NCI-H510A (cell line): ENCODE measurements at regions not wholly inside any gene's neighbourhood (a gene's known extent, or its start where the extent isn't known, plus 50 kb on each side); places are given as distances from the start of the nearest gene placed in this dataset.
"Not testable (repeated sequence)": the region's sequence is repeated elsewhere in the genome, so short reads cannot be mapped to it uniquely, and the experiment has no call there.

ENCODE experiments used
- DNase-seq: peaks from one replicate; lab custom pipeline; 2025; lab: John Stamatoyannopoulos, UW

DNA sequence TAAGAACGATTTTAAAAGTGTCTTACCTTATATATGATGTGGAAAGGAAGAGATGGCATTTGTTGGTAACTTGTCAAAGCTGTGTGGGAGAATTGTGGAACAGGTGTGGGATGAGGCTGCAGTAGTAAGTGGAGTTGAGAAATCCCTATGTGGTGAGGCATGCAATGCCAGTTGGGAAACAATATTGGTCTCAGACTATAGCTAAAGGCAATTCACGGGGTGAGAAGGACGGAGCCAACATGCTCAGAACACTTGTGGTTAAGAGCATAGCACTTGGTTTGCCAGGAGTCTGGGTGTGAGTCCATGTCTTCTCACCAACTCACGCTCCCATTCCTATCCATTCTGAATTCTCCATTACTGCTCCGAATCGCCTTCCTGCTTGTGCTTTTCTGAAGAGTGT, 615.6 kb upstream of the ADAMTS9 start:
- DNase-seq: no peak

DNA sequence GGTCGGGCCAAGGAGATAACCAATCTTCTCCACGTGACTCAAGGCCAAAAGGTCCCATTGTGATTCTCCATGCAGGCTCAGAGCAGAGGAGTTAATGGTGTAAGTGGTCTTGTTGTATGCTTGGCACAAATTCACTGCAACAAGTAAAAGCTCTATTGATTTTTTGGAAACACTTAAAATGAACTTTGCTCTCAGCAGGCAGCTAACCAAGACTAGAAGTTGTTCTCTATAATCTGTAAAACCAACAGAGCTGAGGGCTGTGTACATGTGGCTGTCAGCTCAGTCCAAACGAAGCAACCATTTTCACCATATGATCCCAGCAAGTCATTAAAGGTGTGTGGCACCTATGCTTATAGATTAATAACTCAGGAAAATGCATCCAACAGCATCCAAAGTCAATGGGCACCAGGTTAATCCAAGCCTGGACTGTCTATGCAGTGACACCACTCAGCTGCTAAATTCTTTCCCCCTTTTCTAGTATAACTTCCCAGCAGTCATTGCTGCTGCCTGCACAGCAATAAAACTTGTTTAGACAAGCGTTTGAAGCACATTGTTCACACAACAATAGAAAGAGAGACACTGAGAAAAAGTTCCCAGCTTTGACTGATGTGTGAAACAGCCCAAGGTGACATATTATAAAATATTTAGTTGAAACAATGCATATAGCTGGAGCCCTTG, 603.8 kb upstream of the ADAMTS9 start:
- DNase-seq: no peak

DNA sequence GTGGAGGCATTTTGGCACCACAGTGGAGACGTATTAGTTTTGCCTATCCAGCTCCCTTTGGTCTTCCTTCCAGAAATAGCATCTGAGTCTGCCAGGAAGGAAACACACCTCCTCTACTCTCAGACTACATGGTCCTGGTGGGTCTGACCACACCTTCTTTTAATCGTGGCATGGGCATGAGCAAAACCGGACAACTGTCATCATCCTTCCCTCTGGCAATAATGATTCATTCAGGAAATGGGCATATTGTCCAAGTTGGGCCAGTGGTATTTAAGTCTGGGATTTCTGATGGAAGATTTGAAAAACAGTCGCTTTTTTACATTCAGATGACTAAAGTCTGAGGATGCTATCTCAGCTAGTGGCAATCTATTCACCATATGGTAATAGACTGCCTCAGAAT, 601.0 kb upstream of the ADAMTS9 start:
- no peak for DNase-seq

DNA sequence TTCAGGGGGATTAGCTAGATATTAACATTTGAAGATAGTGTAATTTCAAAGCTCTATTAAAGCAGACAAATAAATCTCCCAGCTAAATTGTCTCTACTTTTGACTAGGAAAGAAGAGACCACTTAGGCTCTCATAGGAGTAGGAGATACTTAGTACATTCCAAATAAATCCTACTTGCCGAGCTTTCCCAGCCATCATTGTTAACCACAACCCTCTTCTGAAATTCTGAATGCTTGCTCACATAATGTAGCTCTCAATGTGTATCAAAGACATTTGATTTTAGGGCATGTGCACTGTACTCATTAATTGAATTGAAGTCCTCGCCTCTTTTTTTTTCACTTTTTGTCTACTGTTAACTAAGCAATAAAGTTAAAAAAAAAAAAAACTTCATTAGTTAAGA, 598.2 kb upstream of the ADAMTS9 start:
- no peak for DNase-seq

DNA sequence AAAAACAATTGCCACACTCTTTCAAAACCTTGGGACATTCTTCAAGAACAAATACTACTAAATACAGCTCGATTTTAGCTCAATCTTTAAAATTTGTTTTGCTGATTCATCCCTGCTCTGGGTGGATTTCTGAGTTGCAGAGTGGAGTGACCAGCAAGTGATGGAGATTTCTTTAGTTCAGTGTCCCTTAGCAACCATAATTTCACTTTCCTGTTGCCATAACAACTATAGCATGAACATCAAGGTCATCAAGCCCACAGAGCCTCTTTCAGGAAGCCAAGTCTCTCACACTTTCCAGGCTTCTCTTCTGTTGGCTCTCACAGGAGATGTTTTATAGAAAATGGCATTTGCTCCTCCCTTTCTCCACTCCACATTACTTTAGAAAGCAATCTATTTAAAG, 597.2 kb upstream of the ADAMTS9 start:
- DNase-seq: no peak

DNA sequence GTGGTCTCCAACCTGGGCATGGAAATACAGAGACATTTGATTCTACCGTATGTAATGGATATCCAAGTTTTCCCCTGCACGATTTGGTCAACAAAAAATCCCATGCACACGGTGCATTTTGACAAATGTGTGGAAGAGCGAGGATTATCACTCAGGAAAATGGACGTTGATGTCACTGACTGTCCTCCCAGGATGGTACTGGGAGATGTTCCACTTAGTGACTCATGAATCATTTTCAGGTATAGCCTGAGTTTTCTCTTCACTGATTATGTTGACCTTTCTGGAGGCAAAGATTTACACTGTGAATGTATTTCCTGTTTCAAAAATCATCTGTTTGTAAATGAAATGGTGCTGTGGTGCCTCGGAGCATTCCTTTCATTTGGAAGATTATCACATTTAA, 596.7 kb upstream of the ADAMTS9 start:
- no peak for DNase-seq

DNA sequence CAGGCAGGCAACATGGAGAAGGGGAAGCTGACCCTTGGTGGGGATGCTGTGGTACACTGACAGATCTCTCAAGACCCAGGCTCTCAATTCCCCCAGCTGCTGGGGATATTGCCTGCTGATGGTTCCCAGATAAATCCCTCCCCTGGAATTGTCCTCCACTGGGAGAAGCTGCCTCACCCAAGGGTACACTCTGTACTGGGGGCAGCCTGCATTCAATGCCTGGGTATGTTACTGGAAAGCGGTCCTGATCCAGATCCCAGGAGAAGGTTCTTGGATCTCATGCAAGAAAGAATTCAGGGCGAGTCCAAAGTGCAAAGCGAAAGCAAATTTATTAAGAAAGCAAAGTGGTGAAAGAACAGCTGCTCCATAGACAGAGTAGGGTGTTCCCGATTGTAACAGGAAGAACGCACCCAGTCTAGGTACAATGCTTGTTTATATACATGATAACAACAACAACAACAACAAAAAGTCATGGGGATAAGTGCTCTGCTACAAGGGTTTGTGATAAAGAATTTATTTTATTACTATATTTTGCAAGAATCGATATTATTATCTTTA, 591.5 kb upstream of the ADAMTS9 start:
- DNase-seq: no peak

DNA sequence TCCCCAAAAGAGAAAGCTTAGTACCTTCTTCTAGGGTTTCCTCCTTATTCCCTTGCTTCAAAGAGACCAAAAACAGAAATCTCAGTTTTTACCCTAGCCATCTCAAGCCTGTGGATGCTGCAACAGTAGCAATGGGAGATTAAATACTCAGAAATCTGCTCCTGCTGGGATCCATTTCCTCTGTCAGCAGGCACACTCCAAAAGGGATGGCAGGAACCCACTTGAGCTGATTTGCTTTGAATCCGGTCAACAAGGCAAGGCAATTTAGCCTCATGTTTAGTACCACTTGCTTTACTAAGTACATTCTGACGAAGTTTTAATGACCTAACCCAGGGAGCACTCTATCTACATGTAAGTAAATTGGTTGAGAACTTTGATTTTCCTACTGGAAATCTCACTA, 590.0 kb upstream of the ADAMTS9 start:
- DNase-seq: no peak

DNA sequence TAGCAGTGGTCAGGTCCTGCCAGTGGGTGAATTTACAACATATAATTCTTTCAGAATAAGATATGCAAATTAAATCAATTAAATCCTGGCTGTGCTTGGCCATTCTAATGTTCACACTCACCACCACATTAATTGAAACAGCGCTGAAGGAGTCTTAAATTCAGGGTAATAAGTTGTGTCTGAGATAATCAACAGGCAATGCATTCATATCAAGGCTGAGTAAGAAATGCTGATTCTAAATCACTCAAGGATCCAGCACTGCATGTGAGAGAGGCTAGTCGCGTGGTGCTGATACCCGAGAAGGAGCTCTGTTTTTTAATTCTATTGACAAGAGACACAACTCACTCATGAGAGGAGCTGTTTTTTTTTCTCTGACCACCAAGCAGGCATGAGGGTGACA, 588.8 kb upstream of the ADAMTS9 start:
- DNase-seq: no peak

DNA sequence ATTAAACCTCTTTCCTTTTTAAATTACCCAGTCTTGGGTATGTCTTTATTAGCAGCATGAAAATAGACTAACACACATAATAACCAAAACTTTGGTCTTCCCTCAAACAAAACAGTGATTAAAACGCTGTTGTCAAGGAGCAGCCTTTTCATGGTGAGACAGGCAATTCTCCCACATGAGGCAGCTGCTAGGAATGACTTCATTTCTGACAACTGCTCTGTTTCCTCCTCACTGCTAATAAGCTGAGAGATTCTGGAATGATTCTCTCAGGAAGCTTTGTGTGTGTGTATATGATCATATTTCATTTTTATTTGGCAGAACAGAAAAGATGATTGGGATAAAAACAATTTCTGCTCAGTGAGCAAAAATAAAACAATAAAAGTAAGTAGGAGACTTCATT, 580.6 kb upstream of the ADAMTS9 start:
- no peak for DNase-seq

DNA sequence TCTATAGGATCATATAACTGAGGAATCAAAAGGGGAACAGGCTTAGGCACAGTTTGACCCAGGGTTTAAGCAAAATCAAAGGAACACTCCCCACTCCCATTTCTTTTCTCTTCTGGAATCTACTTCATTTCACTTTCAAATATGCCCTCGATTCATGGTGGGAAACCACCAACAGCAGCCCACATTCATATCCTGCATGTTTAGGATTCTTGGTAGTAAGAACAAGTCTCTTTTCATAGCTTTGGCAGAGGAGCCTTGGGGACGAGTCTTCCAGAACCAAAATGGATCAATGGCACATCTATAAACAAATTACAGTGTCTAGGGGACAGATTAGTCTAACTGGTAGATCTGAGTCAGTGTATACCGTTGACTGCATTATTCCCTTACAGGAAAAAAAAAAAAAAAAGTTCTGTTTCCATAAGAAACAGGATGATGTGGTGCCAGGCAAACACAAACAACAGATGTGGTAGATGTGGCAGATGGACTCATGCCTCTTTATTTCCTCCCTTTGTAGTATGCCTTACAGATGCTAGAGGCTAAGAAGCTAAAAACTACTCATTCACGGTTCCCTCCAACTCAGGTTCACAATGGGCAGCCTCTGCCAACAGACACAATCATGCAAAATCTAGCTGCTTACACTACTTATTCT, 578.3 kb upstream of the ADAMTS9 start:
- DNase-seq: no peak

DNA sequence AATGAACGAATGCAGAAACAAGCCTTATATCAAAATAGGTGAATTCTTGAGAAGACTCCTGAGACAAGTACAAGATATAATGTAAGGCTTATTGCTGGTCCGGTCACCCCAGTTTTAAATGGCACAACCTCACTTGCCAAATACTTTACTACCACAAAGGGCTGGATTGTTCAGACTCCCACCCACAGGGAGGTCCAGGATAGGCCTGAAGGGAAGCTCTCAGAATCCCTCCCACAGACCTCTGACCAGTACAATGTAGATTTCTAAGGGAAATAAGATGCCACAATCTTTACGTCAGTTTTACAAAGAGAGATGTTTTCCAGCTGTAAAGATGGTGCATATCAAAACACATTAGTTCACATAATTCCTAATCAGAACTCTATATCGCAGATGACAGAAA, 577.7 kb upstream of the ADAMTS9 start:
- DNase-seq: no peak

DNA sequence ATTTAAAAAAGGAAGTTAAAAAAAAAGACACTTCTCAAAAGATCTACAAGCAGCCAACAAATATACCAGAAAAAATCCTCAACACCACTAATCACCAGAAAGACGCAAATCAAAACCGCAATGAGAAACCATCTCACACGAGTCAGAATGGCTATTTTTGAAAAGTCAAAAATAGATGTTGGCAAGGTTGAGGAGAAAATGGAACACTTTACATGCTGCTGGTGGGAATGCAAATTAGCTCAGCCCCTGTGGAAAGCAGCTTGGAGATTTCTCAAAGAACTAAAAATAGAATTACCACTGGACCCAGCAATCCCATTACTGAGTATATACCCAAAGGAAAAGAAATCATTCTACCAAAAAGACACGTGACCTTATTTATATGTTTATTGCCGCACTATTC, 574.7 kb upstream of the ADAMTS9 start:
- DNase-seq: no peak

DNA sequence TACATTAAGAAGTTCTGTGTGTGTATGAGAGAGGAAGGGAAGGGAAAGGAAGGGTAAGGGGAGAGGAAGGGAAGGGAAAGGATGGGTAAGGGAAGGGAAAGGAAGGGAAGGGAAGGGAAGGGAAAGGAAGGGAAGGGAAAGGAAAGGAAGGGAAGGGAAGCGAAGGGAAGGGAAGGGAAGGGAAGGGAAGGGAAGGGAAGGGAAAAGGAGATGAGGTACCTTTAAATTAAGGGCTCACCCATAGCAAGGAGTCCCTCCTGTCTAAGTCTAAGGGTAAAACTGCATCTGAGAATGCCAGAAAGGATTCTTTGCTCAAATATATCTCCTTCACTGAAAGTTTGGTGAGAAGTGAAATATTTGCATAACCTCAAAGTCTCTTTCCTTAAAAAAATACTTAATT, 572.1 kb upstream of the ADAMTS9 start:
- no peak for DNase-seq

DNA sequence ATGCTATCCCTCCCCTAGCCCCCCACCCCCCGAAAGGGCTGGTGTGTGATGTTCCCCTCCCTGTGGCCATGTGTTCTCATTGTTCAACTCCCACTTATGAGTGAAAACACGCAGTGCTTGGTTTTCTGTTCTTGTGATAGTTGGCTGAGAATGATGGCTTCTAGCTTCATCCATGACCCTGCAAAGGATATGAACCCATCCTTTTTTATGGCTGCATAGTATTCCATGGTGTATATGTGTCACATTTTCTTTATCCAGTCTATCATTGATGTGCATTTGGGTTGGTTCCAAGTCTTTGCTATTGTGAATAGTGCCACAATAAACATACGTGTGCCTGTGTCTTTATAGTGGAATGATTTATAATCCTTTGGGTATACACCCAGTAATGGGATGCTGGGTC, 565.1 kb upstream of the ADAMTS9 start:
- not testable (repeated sequence) for DNase-seq

DNA sequence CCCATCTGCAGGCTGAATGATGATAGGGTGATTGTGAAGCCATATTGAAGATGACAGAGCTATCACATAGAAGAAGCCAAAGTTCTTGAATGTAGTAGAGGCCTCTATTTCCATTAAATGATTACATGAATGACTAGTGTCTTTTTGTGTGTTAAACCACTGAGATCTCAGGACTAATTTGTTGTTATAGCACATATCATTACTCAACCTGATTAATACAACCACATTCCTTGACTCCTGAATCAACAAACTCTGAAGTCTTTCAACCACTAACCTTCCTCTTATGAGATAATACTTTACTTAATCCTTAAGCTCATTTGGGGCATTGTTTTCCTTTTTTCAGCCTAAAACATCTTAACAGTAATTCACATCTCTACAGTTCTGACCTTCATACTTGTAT, 564.5 kb upstream of the ADAMTS9 start:
- DNase-seq: no peak

DNA sequence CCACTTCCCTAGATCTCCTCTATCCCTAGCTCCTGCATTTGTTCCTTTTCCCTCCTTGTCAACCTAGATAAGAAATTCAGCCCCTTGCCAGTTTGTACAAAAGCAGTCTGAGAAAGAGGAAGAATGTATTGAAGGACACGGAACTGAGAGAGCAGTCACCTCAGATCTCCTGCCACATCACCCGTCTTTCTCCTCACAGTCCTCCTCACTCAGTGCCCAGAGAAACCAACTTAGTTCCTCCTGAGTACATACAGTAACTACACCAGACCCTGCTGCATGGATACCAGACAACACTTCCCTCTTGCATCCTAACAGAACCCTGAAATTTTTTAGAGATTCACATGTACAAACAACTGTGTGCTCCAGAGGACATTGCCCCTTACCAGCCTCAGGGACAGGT, 563.6 kb upstream of the ADAMTS9 start:
- no peak for DNase-seq

DNA sequence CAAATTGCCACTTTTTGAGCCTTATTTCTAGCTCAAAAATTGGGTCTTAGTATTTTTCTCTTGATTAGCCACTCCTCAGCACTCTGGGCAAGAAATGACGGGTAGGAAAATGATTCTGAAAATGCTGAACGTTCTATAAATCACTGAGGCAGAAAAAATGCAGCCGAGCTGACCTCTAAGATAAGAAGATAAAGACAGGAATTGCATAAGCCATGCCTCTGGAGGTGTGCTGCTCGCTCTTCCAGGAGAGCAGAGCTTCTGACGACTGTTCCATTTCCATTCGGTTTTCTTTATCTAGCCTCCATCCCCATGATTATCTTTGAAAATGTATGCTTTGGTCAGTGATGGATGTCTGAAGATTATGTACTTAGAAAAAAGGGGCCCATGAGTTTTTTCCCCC, 558.8 kb upstream of the ADAMTS9 start:
- no peak for DNase-seq

DNA sequence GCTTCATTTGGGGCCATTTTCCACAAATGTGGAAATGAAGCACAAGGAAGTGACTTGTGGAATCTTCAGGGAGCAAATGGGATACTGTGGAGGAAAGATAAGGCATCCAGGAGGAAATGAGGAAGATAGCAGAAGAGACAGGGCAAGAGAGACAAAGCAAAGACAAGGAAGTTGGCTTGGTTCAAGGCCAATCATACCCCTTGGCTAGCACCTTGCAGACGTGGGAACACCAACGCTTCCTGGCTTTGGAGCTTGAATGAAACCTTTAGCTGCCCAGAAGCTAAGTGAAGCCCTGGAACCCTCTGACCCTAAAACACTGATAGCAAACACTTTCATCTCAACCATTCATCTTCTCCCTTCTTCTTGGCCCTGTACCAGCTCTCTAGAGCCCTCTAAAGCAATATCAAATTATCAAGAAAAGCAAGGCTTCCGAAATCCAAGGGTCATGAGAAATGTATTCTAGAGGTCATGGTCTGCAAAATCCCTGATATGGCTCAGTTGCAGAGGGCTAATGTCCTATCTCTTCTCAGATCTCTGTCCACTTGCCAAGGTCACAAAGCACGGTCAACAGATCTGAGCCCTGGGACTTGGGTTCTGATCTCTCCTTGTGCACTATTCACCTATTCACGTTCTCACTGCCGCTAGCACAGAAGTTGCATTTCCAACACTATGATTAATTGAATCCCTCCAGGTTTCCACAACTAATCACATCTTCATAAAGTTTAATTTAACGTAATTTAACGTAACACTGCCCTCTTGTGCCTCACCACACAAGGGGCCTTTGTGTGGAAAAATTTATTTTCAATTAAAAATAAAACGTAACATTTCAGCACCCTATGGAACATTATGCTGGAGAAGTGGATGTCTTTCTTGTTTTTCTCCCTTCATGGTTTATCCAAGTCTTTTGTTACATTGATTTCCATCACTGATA, 557.6 kb upstream of the ADAMTS9 start:
- DNase-seq: no peak

DNA sequence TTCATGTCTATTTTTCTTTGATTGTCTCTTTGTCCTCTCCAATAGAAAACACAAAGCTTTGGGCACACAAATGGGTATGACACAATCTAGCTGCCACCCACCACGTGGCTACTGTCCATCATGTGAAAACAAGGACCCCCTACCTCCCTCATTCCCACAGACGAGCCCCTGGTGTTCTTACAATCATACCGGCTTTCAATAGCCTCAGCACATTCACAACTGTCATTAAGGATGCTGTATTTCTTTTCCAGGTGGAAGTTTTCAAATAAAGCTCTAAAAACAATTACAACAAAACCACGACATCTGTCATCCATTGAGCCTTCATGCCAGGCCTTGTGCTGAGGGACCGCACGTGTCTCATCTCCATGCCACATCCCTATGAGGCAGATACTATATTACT, 552.6 kb upstream of the ADAMTS9 start:
- no peak for DNase-seq

DNA sequence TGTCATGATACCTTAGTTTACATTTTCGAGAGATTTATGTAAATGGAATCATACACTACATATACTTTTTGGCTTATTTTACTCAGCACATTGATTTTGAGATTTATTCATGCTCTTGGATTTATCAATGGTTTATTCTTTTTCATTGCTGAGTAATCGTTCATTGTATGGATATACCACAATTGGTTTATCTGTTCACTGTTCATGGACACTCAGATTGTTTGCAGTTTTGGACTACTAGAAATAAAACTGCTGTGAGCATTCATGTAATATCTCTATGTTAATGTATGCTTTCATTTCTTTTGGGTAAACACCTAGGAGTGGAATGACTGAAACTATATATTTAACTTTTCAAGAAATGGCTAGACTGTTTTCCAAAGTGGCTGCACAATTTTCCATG, 550.9 kb upstream of the ADAMTS9 start:
- DNase-seq: no peak

DNA sequence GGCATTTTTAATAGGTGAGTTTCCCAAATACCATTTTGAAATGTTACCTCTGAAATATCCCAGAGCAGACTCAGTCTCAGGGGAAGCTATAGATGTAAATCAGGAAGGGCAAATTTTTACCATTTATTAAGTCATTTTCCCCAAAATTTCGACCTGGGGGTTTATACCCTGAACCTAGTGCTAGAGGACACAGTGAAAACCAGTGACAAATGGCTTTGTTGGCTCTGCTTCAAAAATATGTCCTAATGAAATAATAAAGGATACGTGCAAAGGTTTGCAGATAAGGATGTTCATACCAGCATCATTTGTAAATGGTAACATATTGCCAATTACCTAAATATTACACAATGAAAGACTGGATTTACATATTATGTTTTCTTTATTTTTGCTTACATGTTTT, 546.7 kb upstream of the ADAMTS9 start:
- no peak for DNase-seq

DNA sequence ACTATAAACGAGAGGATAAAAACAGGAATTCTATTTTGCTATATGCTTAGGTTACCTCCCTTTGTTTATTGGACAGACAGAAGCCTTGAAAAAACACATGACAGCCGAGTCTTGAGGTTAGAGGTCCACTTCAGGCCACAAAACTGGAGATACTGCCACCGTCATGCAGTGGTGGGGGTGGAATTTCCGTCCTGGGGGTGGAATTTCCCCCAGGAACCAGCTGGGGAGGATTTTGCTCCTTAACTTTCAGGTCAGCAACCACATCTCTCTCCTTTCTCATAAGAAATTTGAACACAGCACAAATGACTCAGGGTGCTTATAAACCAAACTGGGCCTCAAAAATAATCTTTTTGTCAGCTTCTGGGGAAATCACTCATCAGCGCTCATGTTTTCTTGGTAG, 545.8 kb upstream of the ADAMTS9 start:
- no peak for DNase-seq
